ENCODE measurements at regions not wholly inside any gene's neighbourhood (a gene's known extent, or its start where the extent isn't known, plus 50 kb on each side); places are given as distances from the start of the nearest gene placed in this dataset.

DNA sequence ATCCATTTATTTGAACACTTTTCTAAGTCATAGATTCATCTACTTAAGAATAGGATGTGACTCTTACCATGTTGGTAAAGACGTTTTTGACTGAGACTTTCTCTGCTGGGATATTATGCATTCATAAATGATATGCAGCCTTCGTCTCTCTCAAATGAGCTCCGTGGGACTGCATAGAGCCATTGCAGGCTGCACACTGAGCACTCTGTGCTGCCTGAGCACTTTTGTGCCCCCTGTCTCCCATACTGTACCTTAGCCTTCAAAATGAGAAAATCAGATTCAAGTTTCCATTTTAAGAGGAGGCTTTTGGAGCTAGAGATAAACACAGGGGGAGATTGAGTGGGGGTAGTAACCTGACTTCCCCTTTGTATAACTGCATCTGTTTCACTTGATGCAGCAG is 433.6 kb downstream of the ZIC3 start:
- no peak overlapping the region for H3K4me3 ChIP-seq (ENCODE audit: control extremely low read depth in 1 of 5, extremely low read depth in 1 of 5, insufficient read depth in 1 of 5, low read depth in 2 of 5, low read length in 4 of 5)
- H3K9ac ChIP-seq (ENCODE audit: low read length), result no peak overlapping the region
- no CpG with 5 or more reads among the region's 3 CpGs for WGBS (ENCODE audit: insufficient coverage)
- ChIA-PET POLR2A (no interaction called here), CTCF (no interaction called here)
- H4K20me1 ChIP-seq (ENCODE audit: control insufficient read depth, insufficient read depth, low read length, poor library complexity, severe bottlenecking), result no peaks in the 10 kb centered on the region
- H3K4me1 ChIP-seq (ENCODE audit: control insufficient read depth in 2 of 2, insufficient read depth in 2 of 2, low read length in 2 of 2), result no peaks in the 10 kb centered on the region
- ATAC-seq (ENCODE audit: low read depth) (no peak), DNase-seq (no peak)
- no peaks in the 10 kb centered on the region for H3K27me3 ChIP-seq (replicated peaks in 1 of 4; ENCODE audit: control extremely low read depth in 1 of 4, control insufficient read depth in 3 of 4, insufficient read depth in 4 of 4, low read length in 3 of 4)
- Mint-ChIP-seq H3K4me3 (no peak overlapping the region), H3K4me1 (no peaks in the 10 kb centered on the region), H3K9me3 (ENCODE audit: insufficient read depth) (no peaks in the 10 kb centered on the region), H3K27me3 (no peaks in the 10 kb centered on the region), H3K27ac (no peak overlapping the region)
- H3K9me3 ChIP-seq (ENCODE audit: control extremely low read depth in 1 of 3, control insufficient read depth in 2 of 3, insufficient read depth in 1 of 3, low read length in 2 of 3), result no peaks in the 10 kb centered on the region
- H3K27ac ChIP-seq (ENCODE audit: low read length in 2 of 2), result no peak overlapping the region
- no peaks in the 10 kb centered on the region for H3K36me3 ChIP-seq (replicated peaks in 1 of 2; ENCODE audit: control extremely low read depth in 1 of 2, control insufficient read depth in 1 of 2, extremely low read depth in 1 of 2, insufficient read depth in 2 of 2, low read length in 1 of 2)
- no peak overlapping the region for H2AFZ ChIP-seq (ENCODE audit: insufficient read depth, low read depth, low read length, poor library complexity, severe bottlenecking)
- no peak overlapping the region for H3K4me2 ChIP-seq (replicated peaks; ENCODE audit: low read depth, low read length, poor library complexity, severe bottlenecking)
- H3K79me2 ChIP-seq (ENCODE audit: control insufficient read depth, insufficient read depth, low read length), result no peaks in the 10 kb centered on the region
- intact Hi-C loops (cut with micrococcal nuclease), result no loop called here
- TF ChIP-seq, protein P1, sequence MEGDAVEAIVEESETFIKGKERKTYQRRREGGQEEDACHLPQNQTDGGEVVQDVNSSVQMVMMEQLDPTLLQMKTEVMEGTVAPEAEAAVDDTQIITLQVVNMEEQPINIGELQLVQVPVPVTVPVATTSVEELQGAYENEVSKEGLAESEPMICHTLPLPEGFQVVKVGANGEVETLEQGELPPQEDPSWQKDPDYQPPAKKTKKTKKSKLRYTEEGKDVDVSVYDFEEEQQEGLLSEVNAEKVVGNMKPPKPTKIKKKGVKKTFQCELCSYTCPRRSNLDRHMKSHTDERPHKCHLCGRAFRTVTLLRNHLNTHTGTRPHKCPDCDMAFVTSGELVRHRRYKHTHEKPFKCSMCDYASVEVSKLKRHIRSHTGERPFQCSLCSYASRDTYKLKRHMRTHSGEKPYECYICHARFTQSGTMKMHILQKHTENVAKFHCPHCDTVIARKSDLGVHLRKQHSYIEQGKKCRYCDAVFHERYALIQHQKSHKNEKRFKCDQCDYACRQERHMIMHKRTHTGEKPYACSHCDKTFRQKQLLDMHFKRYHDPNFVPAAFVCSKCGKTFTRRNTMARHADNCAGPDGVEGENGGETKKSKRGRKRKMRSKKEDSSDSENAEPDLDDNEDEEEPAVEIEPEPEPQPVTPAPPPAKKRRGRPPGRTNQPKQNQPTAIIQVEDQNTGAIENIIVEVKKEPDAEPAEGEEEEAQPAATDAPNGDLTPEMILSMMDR (IDR thresholded peaks at IDR 0.05), result no peak
- no peak for TF ChIP-seq EZH2 (IDR thresholded peaks at IDR 0.05; ENCODE audit: borderline replicate concordance, insufficient read depth, low read depth, low read length, poor library complexity, severe bottlenecking)

DNA sequence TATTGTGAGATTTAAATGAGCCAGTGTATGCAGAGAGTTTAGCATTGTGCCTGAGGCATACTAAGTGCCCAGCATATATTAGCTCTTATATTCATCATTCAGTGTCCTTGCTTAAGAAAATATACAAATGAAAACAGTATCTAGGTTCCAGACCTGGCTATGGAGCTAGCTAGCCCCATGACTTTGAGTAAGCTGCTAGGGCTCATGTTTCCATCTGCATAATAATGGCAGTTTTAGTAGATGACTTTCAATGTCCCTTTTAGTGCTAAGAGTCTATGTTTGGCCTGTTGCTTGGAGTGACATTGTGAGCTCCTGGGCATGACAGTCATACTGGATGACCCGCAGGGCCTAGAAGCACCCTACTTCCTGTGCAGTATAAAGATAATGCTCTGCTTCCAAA is 435.3 kb downstream of the ZIC3 start:
- no peak overlapping the region for H3K4me2 ChIP-seq (replicated peaks; ENCODE audit: low read depth, low read length, poor library complexity, severe bottlenecking)
- no peak overlapping the region for H3K4me3 ChIP-seq (ENCODE audit: control extremely low read depth in 1 of 5, extremely low read depth in 1 of 5, insufficient read depth in 1 of 5, low read depth in 2 of 5, low read length in 4 of 5)
- H3K36me3 ChIP-seq (replicated peaks in 1 of 2; ENCODE audit: control extremely low read depth in 1 of 2, control insufficient read depth in 1 of 2, extremely low read depth in 1 of 2, insufficient read depth in 2 of 2, low read length in 1 of 2), result no peaks in the 10 kb centered on the region
- no peak for ATAC-seq (ENCODE audit: low read depth)
- Mint-ChIP-seq H3K4me1 (no peaks in the 10 kb centered on the region), H3K27ac (no peak overlapping the region), H3K27me3 (no peaks in the 10 kb centered on the region), H3K9me3 (ENCODE audit: insufficient read depth) (no peaks in the 10 kb centered on the region), H3K4me3 (no peak overlapping the region)
- no peak for TF ChIP-seq EZH2 (IDR thresholded peaks at IDR 0.05; ENCODE audit: borderline replicate concordance, insufficient read depth, low read depth, low read length, poor library complexity, severe bottlenecking)
- no peaks in the 10 kb centered on the region for H3K9me3 ChIP-seq (ENCODE audit: control extremely low read depth in 1 of 3, control insufficient read depth in 2 of 3, insufficient read depth in 1 of 3, low read length in 2 of 3)
- H4K20me1 ChIP-seq (ENCODE audit: control insufficient read depth, insufficient read depth, low read length, poor library complexity, severe bottlenecking), result no peaks in the 10 kb centered on the region
- ChIA-PET CTCF (no interaction called here), POLR2A (no interaction called here)
- H3K9ac ChIP-seq (ENCODE audit: low read length), result no peak overlapping the region
- no peak overlapping the region for H3K27ac ChIP-seq (ENCODE audit: low read length in 2 of 2)
- H2AFZ ChIP-seq (ENCODE audit: insufficient read depth, low read depth, low read length, poor library complexity, severe bottlenecking), result no peak overlapping the region
- WGBS (ENCODE audit: insufficient coverage), result no CpG with 5 or more reads among the region's 1 CpG
- no peak for DNase-seq
- H3K79me2 ChIP-seq (ENCODE audit: control insufficient read depth, insufficient read depth, low read length), result no peaks in the 10 kb centered on the region
- intact Hi-C loops (cut with micrococcal nuclease), result no loop called here
- no peaks in the 10 kb centered on the region for H3K4me1 ChIP-seq (ENCODE audit: control insufficient read depth in 2 of 2, insufficient read depth in 2 of 2, low read length in 2 of 2)
- no peaks in the 10 kb centered on the region for H3K27me3 ChIP-seq (replicated peaks in 1 of 4; ENCODE audit: control extremely low read depth in 1 of 4, control insufficient read depth in 3 of 4, insufficient read depth in 4 of 4, low read length in 3 of 4)
